Mesothelial cell of epicardium (in vitro differentiated cells): ENCODE measurements at regions not wholly inside any gene's neighbourhood (a gene's known extent, or its start where the extent isn't known, plus 50 kb on each side); places are given as distances from the start of the nearest gene placed in this dataset.

Source experiments
- DNase-seq, 2 experiments: peaks; one replicate each; pipeline ENCODE4 v3.0.0; 2021; ENCODE audit warnings: low spot score in 2 of 2; ENCODE audit not compliant: unreplicated experiment in 2 of 2
- H3K27ac Mint-ChIP-seq: 2 replicates; pipeline ENCODE4 v1.8.0; 2021; ENCODE audit warnings: mixed read lengths
- H3K27me3 Mint-ChIP-seq: 2 replicates; pipeline ENCODE4 v1.8.0; 2021; ENCODE audit warnings: low read depth, mixed read lengths
- H3K36me3 Mint-ChIP-seq: 2 replicates; pipeline ENCODE4 v1.8.0; 2021; ENCODE audit warnings: mixed read lengths
- H3K4me1 Mint-ChIP-seq: 2 replicates; pipeline ENCODE4 v1.8.0; 2021; ENCODE audit warnings: mixed read lengths
- H3K4me3 Mint-ChIP-seq: 2 replicates; pipeline ENCODE4 v1.8.0; 2021; ENCODE audit warnings: mild to moderate bottlenecking, moderate library complexity, mixed read lengths
- H3K9me3 Mint-ChIP-seq: 2 replicates; pipeline ENCODE4 v1.8.0; 2021; ENCODE audit warnings: mixed read lengths
- CTCF ChIP-seq: fragments of 200-600 bp; sonication (generic); IDR thresholded peaks from one replicate; pipeline ENCODE4 v1.5.0; 2021; ENCODE audit warnings: antibody characterized with exemption; ENCODE audit not compliant: unreplicated experiment

GRCh38 chr5:25405850-25406249, 761.1 kb upstream of the CDH10 start:
- H3K4me1 Mint-ChIP-seq, result no peaks in the 10 kb centered on the region
- no peak overlapping the region for H3K27ac Mint-ChIP-seq
- H3K27me3 Mint-ChIP-seq, result no peaks in the 10 kb centered on the region
- DNase-seq, result no peak
- peaks cover 11% of the 10 kb centered on the region for H3K36me3 Mint-ChIP-seq
- peaks cover 45% of the 10 kb centered on the region for H3K9me3 Mint-ChIP-seq
- H3K4me3 Mint-ChIP-seq, result no peak overlapping the region
- TF ChIP-seq CTCF, result no peak

- Mint-ChIP-seq H3K9me3 (peaks cover 32% of the 10 kb centered on the region), H3K4me3 (no peak overlapping the region), H3K36me3 (peaks cover 3% of the 10 kb centered on the region), H3K27me3 (no peaks in the 10 kb centered on the region), H3K27ac (no peak overlapping the region), H3K4me1 (no peaks in the 10 kb centered on the region)
- no peak for DNase-seq
- TF ChIP-seq CTCF, result no peak
Measured at GRCh38 chr5:25399878-25400480, 755.2 kb upstream of the CDH10 start.

GRCh38 chr5:25393957-25394356, 749.2 kb upstream of the CDH10 start:
- TF ChIP-seq CTCF, result no peak
- no peak overlapping the region for H3K4me3 Mint-ChIP-seq
- H3K27me3 Mint-ChIP-seq, result no peaks in the 10 kb centered on the region
- H3K9me3 Mint-ChIP-seq, result peaks cover 5% of the 10 kb centered on the region
- no peak for DNase-seq
- no peaks in the 10 kb centered on the region for H3K36me3 Mint-ChIP-seq
- no peaks in the 10 kb centered on the region for H3K4me1 Mint-ChIP-seq
- no peak overlapping the region for H3K27ac Mint-ChIP-seq

GRCh38 chr5:25393256-25393655, 748.5 kb upstream of the CDH10 start:
- TF ChIP-seq CTCF, result no peak
- H3K36me3 Mint-ChIP-seq, result no peaks in the 10 kb centered on the region
- no peak for DNase-seq
- no peak overlapping the region for H3K4me3 Mint-ChIP-seq
- H3K9me3 Mint-ChIP-seq, result peaks cover 5% of the 10 kb centered on the region
- H3K27me3 Mint-ChIP-seq, result no peaks in the 10 kb centered on the region
- H3K27ac Mint-ChIP-seq, result no peak overlapping the region
- H3K4me1 Mint-ChIP-seq, result no peaks in the 10 kb centered on the region

- Mint-ChIP-seq H3K9me3 (peaks cover 22% of the 10 kb centered on the region), H3K36me3 (no peaks in the 10 kb centered on the region), H3K4me1 (no peaks in the 10 kb centered on the region), H3K4me3 (no peak overlapping the region), H3K27me3 (no peaks in the 10 kb centered on the region), H3K27ac (no peak overlapping the region)
- TF ChIP-seq CTCF, result no peak
- DNase-seq, result no peak
Measured at GRCh38 chr5:25387953-25388352, 743.2 kb upstream of the CDH10 start.

- no peak overlapping the region for H3K27ac Mint-ChIP-seq
- H3K4me1 Mint-ChIP-seq, result no peaks in the 10 kb centered on the region
- H3K9me3 Mint-ChIP-seq, result peaks cover 32% of the 10 kb centered on the region
- DNase-seq, result no peak
- H3K4me3 Mint-ChIP-seq, result no peak overlapping the region
- H3K27me3 Mint-ChIP-seq, result no peaks in the 10 kb centered on the region
- peaks cover 3% of the 10 kb centered on the region for H3K36me3 Mint-ChIP-seq
- no peak for TF ChIP-seq CTCF
Measured at GRCh38 chr5:25362799-25363198, 718.0 kb upstream of the CDH10 start.
